Stimulated activated CD4-positive, alpha-beta T cell treated with anti-CD3 and anti-CD28 coated beads, TNF-alpha, amount 100 ng/mL, for 1 hour (primary cell): ENCODE measurements at regions not wholly inside any gene's neighbourhood (a gene's known extent, or its start where the extent isn't known, plus 50 kb on each side); places are given as distances from the start of the nearest gene placed in this dataset.

Source experiments
- DNase-seq, 3 donors: peaks; one replicate each; pipeline ENCODE4 v3.0.0-alpha.2; 2020; ENCODE audit warnings: low read depth in 3 of 3, low spot score in 1 of 3

GRCh38 chr3:118755253-118755801 is 279.3 kb downstream of the IGSF11 start:
- DNase-seq, result no peak

- no peak for DNase-seq
These were observed 273.9 kb downstream of the IGSF11 start for GRCh38 chr3:118760585-118761290.

- DNase-seq, result no peak
These were observed 273.4 kb downstream of the IGSF11 start for GRCh38 chr3:118761291-118761606.

- no peak for DNase-seq
These were observed 268.9 kb downstream of the IGSF11 start for GRCh38 chr3:118765636-118766305.

- no peak for DNase-seq
These were observed 268.4 kb downstream of the IGSF11 start for GRCh38 chr3:118766306-118766669.

GRCh38 chr3:118772036-118772435 is 262.6 kb downstream of the IGSF11 start:
- DNase-seq, result no peak

- no peak for DNase-seq
These were observed 262.1 kb downstream of the IGSF11 start for GRCh38 chr3:118772547-118773011.

- no peak for DNase-seq
These were observed 259.6 kb downstream of the IGSF11 start for GRCh38 chr3:118775021-118775420.

GRCh38 chr3:118778201-118778600 is 256.4 kb downstream of the IGSF11 start:
- no peak for DNase-seq

- DNase-seq, result no peak
These were observed 253.4 kb downstream of the IGSF11 start for GRCh38 chr3:118781232-118781631.

- no peak for DNase-seq
These were observed 252.8 kb downstream of the IGSF11 start for GRCh38 chr3:118781839-118782238.

GRCh38 chr3:118782755-118783202 is 251.9 kb downstream of the IGSF11 start:
- no peak for DNase-seq

- DNase-seq, result no peak
These were observed 249.2 kb downstream of the IGSF11 start for GRCh38 chr3:118785415-118785814.

- no peak for DNase-seq
These were observed 243.4 kb downstream of the IGSF11 start for GRCh38 chr3:118791246-118791645.

- DNase-seq, result no peak
These were observed 242.5 kb downstream of the IGSF11 start for GRCh38 chr3:118792191-118792590.

GRCh38 chr3:118793176-118793575 is 241.5 kb downstream of the IGSF11 start:
- DNase-seq, result no peak

- DNase-seq, result no peak
These were observed 235.3 kb downstream of the IGSF11 start for GRCh38 chr3:118799303-118799702.

GRCh38 chr3:118801899-118802298 is 232.7 kb downstream of the IGSF11 start:
- DNase-seq, result no peak

GRCh38 chr3:118802325-118803095 is 232.1 kb downstream of the IGSF11 start:
- no peak for DNase-seq

GRCh38 chr3:118803096-118803476 is 231.6 kb downstream of the IGSF11 start:
- DNase-seq, result no peak

GRCh38 chr3:118805007-118805406 is 229.6 kb downstream of the IGSF11 start:
- DNase-seq, result no peak

GRCh38 chr3:118806423-118806822 is 228.2 kb downstream of the IGSF11 start:
- no peak for DNase-seq
